ENCODE measurements at regions not wholly inside any gene's neighbourhood (a gene's known extent, or its start where the extent isn't known, plus 50 kb on each side); places are given as distances from the start of the nearest gene placed in this dataset.

DNA sequence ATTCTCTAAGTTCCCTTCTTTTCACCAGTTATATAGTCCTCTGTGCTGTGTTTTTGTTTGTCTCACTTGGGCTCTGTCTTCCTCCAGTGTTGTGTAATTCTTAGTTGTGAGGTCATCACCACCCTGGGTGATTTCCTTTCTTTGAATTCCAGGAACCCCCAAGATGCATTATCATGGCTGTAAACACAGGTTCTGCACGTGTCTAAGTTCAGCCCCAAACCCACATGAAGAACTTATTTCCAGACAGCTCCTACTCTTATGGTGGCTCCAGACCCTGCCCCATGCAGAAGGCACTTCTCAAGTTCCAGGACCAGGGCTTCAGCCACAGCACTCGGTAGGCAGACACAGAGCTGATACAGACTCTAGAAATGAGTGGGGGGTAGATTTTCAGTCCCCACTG lies 560.5 kb downstream of the BCL11B start:
- TF ChIP-seq, protein P1, sequence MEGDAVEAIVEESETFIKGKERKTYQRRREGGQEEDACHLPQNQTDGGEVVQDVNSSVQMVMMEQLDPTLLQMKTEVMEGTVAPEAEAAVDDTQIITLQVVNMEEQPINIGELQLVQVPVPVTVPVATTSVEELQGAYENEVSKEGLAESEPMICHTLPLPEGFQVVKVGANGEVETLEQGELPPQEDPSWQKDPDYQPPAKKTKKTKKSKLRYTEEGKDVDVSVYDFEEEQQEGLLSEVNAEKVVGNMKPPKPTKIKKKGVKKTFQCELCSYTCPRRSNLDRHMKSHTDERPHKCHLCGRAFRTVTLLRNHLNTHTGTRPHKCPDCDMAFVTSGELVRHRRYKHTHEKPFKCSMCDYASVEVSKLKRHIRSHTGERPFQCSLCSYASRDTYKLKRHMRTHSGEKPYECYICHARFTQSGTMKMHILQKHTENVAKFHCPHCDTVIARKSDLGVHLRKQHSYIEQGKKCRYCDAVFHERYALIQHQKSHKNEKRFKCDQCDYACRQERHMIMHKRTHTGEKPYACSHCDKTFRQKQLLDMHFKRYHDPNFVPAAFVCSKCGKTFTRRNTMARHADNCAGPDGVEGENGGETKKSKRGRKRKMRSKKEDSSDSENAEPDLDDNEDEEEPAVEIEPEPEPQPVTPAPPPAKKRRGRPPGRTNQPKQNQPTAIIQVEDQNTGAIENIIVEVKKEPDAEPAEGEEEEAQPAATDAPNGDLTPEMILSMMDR (IDR thresholded peaks at IDR 0.05): no peak
- no peak overlapping the region for H3K27ac ChIP-seq
- DNase-seq: no peak
- H3K36me3 ChIP-seq: no peaks in the 10 kb centered on the region
- H3K4me1 ChIP-seq: no peaks in the 10 kb centered on the region
- no peaks in the 10 kb centered on the region for H3K9me3 ChIP-seq
- intact Hi-C loops (cut with DNase I; ENCODE audit: low total_unique reads): no loop called here
- H3K4me3 ChIP-seq: no peak overlapping the region
- H3K27me3 ChIP-seq: no peaks in the 10 kb centered on the region

DNA sequence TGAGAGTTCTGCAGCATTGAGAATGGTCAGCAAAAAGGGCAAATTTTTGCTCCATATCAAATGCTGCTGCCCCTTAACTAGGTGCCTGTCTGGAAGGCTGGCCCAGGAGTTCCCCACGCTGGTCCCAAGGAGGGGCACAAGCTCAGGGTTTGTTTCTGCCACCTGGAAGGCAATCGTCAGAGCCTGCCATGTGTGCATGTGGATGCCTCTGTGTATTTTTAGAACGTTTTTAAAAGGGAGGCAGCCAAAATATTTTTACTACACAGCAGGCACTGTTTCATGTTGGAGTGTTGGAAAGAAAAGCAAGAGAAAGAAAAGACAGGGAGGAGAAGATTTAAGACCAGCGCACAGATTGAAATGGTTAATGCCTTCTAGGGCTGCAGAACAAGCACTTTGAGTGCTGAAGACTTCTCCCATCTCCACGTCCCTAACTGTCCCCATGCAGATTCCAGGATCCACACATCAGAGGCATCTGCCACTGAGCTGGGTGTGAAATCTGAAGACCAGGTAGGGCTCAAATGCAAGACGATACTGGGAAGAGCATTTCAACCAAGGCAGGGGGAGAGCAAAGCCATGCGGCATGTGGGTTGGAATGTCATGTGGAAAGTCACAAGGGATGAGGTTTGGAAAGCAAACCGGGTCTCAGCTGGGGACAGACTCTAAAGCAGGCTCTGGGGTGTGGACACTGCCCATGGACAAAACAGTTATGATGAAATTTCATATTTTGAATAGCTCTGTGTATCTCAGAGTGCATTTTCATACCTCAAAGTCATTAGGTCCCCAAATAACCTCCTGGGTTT lies 557.2 kb downstream of the BCL11B start:
- Histone ChIP-seq H3K27ac (no peak overlapping the region), H3K4me1 (no peaks in the 10 kb centered on the region), H3K9me3 (no peaks in the 10 kb centered on the region), H3K4me3 (no peak overlapping the region), H3K27me3 (no peaks in the 10 kb centered on the region), H3K36me3 (no peaks in the 10 kb centered on the region)
- no peak for DNase-seq
- intact Hi-C loops (cut with DNase I; ENCODE audit: low total_unique reads): no loop called here
- TF ChIP-seq, protein P1 (IDR thresholded peaks at IDR 0.05): no peak

DNA sequence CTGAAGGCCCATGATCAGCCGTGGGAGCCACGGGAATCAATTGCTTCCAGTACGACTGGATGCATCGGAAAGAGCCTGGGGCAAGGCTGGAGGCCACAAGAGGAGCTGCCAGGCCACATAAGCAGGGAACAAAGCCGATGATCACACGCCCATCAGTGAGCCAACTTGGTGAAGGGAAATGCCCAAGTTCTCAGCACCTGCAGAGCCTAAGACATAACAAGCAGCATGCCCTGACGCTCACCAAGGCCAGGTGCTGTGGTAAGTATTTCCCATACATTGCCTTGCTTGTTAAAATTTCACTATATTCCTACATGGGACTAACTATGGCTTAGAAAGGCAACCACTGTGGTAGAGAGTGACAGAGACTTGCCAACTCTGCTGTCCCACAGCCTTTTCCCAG lies 555.9 kb downstream of the BCL11B start:
- intact Hi-C loops (cut with DNase I; ENCODE audit: low total_unique reads): no loop called here
- no peak for DNase-seq

DNA sequence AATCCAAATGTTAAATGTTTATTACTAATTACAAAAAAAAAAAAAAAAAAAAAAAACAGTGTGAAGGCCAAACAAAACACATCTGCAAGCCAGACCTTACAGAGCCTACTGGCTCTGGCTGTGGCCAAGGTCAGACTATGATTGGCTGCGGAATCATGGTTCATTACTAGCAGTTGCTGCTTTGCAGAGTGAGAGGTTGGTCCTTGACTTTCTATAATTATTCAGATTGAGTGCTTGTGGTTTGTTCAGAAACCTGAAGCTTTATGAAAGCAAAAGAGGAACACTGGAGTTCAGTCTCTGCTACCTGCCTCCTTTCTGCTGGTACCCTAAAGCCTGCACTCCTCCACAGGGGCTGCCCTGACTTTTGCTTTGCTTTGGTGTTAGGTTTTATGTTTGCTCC lies 550.9 kb downstream of the BCL11B start:
- H3K27ac ChIP-seq: no peak overlapping the region
- no peaks in the 10 kb centered on the region for H3K9me3 ChIP-seq
- TF ChIP-seq, protein P1 (IDR thresholded peaks at IDR 0.05): no peak
- no peaks in the 10 kb centered on the region for H3K36me3 ChIP-seq
- H3K27me3 ChIP-seq: peaks cover 0 to 6% of the 10 kb centered on the region in 2 donors
- H3K4me1 ChIP-seq: no peaks in the 10 kb centered on the region
- no peak for DNase-seq
- intact Hi-C loops (cut with DNase I; ENCODE audit: low total_unique reads): no loop called here
- H3K4me3 ChIP-seq: no peak overlapping the region

More for the DNA sequence above, 555.9 kb downstream of the BCL11B start:
- no peak overlapping the region for H3K27ac ChIP-seq
- H3K27me3 ChIP-seq: no peaks in the 10 kb centered on the region
- TF ChIP-seq, protein P1 (IDR thresholded peaks at IDR 0.05): no peak
- no peaks in the 10 kb centered on the region for H3K36me3 ChIP-seq
- H3K4me1 ChIP-seq: no peaks in the 10 kb centered on the region
- H3K9me3 ChIP-seq: no peaks in the 10 kb centered on the region
- no peak overlapping the region for H3K4me3 ChIP-seq

DNA sequence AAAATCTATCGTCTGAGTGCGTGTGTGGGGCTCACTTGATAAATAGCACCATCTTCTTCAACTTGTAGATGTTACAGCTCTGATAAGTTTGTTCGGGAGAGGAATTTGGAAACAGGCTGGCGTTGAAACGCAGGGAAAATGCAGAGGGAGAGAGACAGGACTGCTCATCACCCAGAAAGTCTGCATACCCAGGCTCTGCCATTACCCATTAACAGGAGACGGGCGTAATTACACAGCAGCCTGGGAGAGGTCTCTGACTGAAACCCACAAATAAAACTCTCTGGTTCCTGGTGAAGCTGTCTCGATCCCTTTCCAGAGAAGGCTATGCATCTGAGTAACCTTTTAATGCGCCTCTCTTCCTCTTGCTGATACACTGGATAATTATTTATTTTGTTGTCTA lies 547.3 kb downstream of the BCL11B start:
- intact Hi-C loops (cut with DNase I; ENCODE audit: low total_unique reads): no loop called here
- no peak overlapping the region for H3K4me3 ChIP-seq
- H3K27me3 ChIP-seq: peaks cover 0 to 15% of the 10 kb centered on the region in 2 donors
- H3K4me1 ChIP-seq: no peaks in the 10 kb centered on the region
- H3K27ac ChIP-seq: no peak overlapping the region
- TF ChIP-seq, protein P1 (IDR thresholded peaks at IDR 0.05): no peak
- no peak for DNase-seq
- H3K9me3 ChIP-seq: no peaks in the 10 kb centered on the region
- H3K36me3 ChIP-seq: no peaks in the 10 kb centered on the region
